H1 (cell line): ENCODE measurements at regions not wholly inside any gene's neighbourhood (a gene's known extent, or its start where the extent isn't known, plus 50 kb on each side); places are given as distances from the start of the nearest gene placed in this dataset.

Experiments
- CTCF ChIA-PET: fragments of 300-600 bp; sonication (Branson Sonifier 250); formaldehyde crosslinking; loops from one replicate; lab custom pipeline; 2021; ENCODE audit not compliant: partially characterized antibody; lab: Charles Lee
- POLR2A ChIA-PET: fragments of 300-600 bp; sonication (Branson Sonifier 250); formaldehyde crosslinking; loops from one replicate; lab custom pipeline; 2021; ENCODE audit warnings: inconsistent platforms; ENCODE audit not compliant: partially characterized antibody; lab: Charles Lee
- DNase-seq, 2 experiments: peaks; one replicate each; pipeline versions ENCODE4 v3.0.0 to v3.0.0-alpha.2; 2010 to 2022; ENCODE audit warnings: low spot score in 2 of 2, low read depth in 1 of 2, mixed read lengths in 1 of 2
- FAIRE-seq: peaks from 2 replicates; lab custom pipeline; 2011; peaks lifted over from hg19 to GRCh38; lab: Jason Lieb, UNC
- H2AFZ ChIP-seq: 2 replicates; pipeline ENCODE4 v1.8.1; 2012; ENCODE audit warnings: low read length, inconsistent platforms
- H2AK5ac ChIP-seq: 2 replicates; pipeline ENCODE4 v1.6.1; 2013; ENCODE audit warnings: low read depth, low read length
- H2BK120ac ChIP-seq: replicated peaks from 2 replicates; pipeline ENCODE3; 2013; ENCODE audit warnings: low read depth, low read length, inconsistent platforms
- H2BK12ac ChIP-seq: 2 replicates; pipeline ENCODE4 v1.6.1; 2013; ENCODE audit warnings: low read depth, low read length
- H2BK15ac ChIP-seq: 2 replicates; pipeline ENCODE4 v1.6.1; 2013; ENCODE audit warnings: low read length
- H2BK20ac ChIP-seq: 2 replicates; pipeline ENCODE4 v1.6.1; 2013; ENCODE audit warnings: low read length
- H2BK5ac ChIP-seq: 2 replicates; pipeline ENCODE4 v1.6.1; 2013; ENCODE audit warnings: low read depth, low read length
- H3K14ac ChIP-seq: 2 replicates; pipeline ENCODE4 v1.6.1; 2013; ENCODE audit warnings: inconsistent platforms; ENCODE audit not compliant: insufficient read length
- H3K18ac ChIP-seq: 2 replicates; pipeline ENCODE4 v1.6.1; 2013; ENCODE audit warnings: low read length; ENCODE audit errors: extremely low read depth
- H3K23ac ChIP-seq: 2 replicates; pipeline ENCODE4 v1.6.1; 2013; ENCODE audit warnings: inconsistent platforms; ENCODE audit not compliant: insufficient read length
- H3K23me2 ChIP-seq: 2 replicates; pipeline ENCODE4 v1.6.1; 2013; ENCODE audit warnings: low read depth, low read length
- H3K27ac ChIP-seq: 2 replicates; pipeline ENCODE4 v1.6.1; 2011; ENCODE audit warnings: low read depth, low read length, inconsistent platforms
- H3K27me3 ChIP-seq, 4 experiments: replicated peaks in 1 of 4; 1 replicate in 1 of 4; 2 replicates in 3 of 4; pipeline versions ENCODE4 v1.6.1 to v1.8.1; 2011 to 2013; ENCODE audit warnings: low read length in 3 of 4, mild to moderate bottlenecking in 3 of 4, inconsistent platforms in 2 of 4, mixed read lengths in 2 of 4, moderate library complexity in 1 of 4; ENCODE audit not compliant: control insufficient read depth in 3 of 4, insufficient read depth in 3 of 4; ENCODE audit errors: extremely low read depth in 1 of 4
- H3K36me3 ChIP-seq, 4 experiments: 2 replicates each; pipeline versions ENCODE4 v1.6.1 to v1.8.1; 2011 to 2013; ENCODE audit warnings: mild to moderate bottlenecking in 4 of 4, low read length in 3 of 4, moderate library complexity in 2 of 4, control low read depth in 1 of 4, inconsistent platforms in 1 of 4; ENCODE audit not compliant: insufficient read depth in 4 of 4, control insufficient read depth in 2 of 4
- H3K4ac ChIP-seq: replicated peaks from 2 replicates; pipeline ENCODE3; 2013; ENCODE audit warnings: low read length, low read depth, mixed read lengths, inconsistent platforms; ENCODE audit not compliant: insufficient read length
- H3K4me1 ChIP-seq, 4 experiments: replicated peaks in 1 of 4; 1 replicate in 1 of 4; 2 replicates in 3 of 4; pipeline versions ENCODE4 v1.6.1 to v1.8.1; 2011 to 2013; ENCODE audit warnings: low read length in 3 of 4, inconsistent platforms in 2 of 4, mixed read lengths in 1 of 4; ENCODE audit not compliant: insufficient read depth in 4 of 4, control insufficient read depth in 3 of 4
- H3K4me2 ChIP-seq, 2 experiments: 2 replicates each; pipeline versions ENCODE4 v1.6.1 to v1.8.1; 2011 to 2013; ENCODE audit warnings: low read depth in 2 of 2, low read length in 2 of 2, control low read depth in 1 of 2, inconsistent platforms in 1 of 2, mild to moderate bottlenecking in 1 of 2; ENCODE audit not compliant: insufficient read depth in 1 of 2
- H3K4me3 ChIP-seq, 4 experiments: fragments of 200-600, 300-600 bp in 1 of 4; sonication (generic), shearing (Covaris generic), sonication (Bioruptor Twin) in 1 of 4; 2 replicates each; pipeline versions ENCODE4 v1.5.1 to v1.8.1; 2011 to 2016; ENCODE audit warnings: low read length in 4 of 4, low read depth in 3 of 4, control low read depth in 2 of 4, inconsistent platforms in 2 of 4, mild to moderate bottlenecking in 2 of 4, mixed read lengths in 1 of 4, moderate library complexity in 1 of 4; ENCODE audit not compliant: insufficient read depth in 2 of 4; ENCODE audit errors: extremely low read depth in 1 of 4
- H3K56ac ChIP-seq: replicated peaks from 2 replicates; pipeline ENCODE3; 2013; ENCODE audit warnings: low read depth, mild to moderate bottlenecking, mixed read lengths, low read length, inconsistent platforms; ENCODE audit not compliant: insufficient read length
- H3K79me1 ChIP-seq: 2 replicates; pipeline ENCODE4 v1.6.1; 2013; ENCODE audit warnings: low read depth, low read length, control low read depth
- H3K79me2 ChIP-seq, 2 experiments: 2 replicates each; pipeline versions ENCODE4 v1.6.1 to v1.8.1; 2012 to 2013; ENCODE audit warnings: low read length in 2 of 2, mild to moderate bottlenecking in 2 of 2, inconsistent platforms in 1 of 2; ENCODE audit not compliant: insufficient read depth in 2 of 2, control insufficient read depth in 1 of 2
- H3K9ac ChIP-seq, 4 experiments: replicated peaks in 1 of 4; 1 replicate in 1 of 4; 2 replicates in 3 of 4; pipeline versions ENCODE4 v1.6.1 to v1.8.1; 2011 to 2013; ENCODE audit warnings: low read depth in 3 of 4, low read length in 3 of 4, control low read depth in 2 of 4, mild to moderate bottlenecking in 2 of 4, moderate library complexity in 2 of 4, inconsistent platforms in 1 of 4; ENCODE audit errors: extremely low read depth in 1 of 4
- H3K9me3 ChIP-seq, 2 experiments: 2 replicates each; pipeline versions ENCODE4 v1.6.1 to v1.8.1; 2012 to 2013; ENCODE audit warnings: mild to moderate bottlenecking in 2 of 2, moderate library complexity in 2 of 2, control low read depth in 1 of 2, inconsistent platforms in 1 of 2, low read depth in 1 of 2, low read length in 1 of 2, mixed read lengths in 1 of 2; ENCODE audit not compliant: insufficient read depth in 2 of 2
- H4K20me1 ChIP-seq, 2 experiments: replicated peaks in 1 of 2; 2 replicates each; pipeline versions ENCODE3 to v1.8.1; 2011 to 2013; ENCODE audit warnings: inconsistent platforms in 2 of 2, low read length in 2 of 2, mild to moderate bottlenecking in 1 of 2; ENCODE audit not compliant: insufficient read depth in 2 of 2, control insufficient read depth in 1 of 2
- H4K5ac ChIP-seq: 2 replicates; pipeline ENCODE4 v1.6.1; 2013; ENCODE audit warnings: low read length, low read depth, mixed read lengths, inconsistent platforms; ENCODE audit not compliant: insufficient read length
- H4K8ac ChIP-seq: 2 replicates; pipeline ENCODE4 v1.8.0; 2013; ENCODE audit warnings: mild to moderate bottlenecking, moderate library complexity, low read length, inconsistent platforms; ENCODE audit not compliant: insufficient read depth; ENCODE audit errors: extremely low read depth
- H4K91ac ChIP-seq: replicated peaks from 2 replicates; pipeline ENCODE3; 2013; ENCODE audit warnings: low read length, mixed read lengths, inconsistent platforms; ENCODE audit not compliant: insufficient read length
- TAF1 ChIP-seq: IDR thresholded peaks from 2 replicates; pipeline ENCODE4 v1.6.1; 2011; ENCODE audit warnings: mild to moderate bottlenecking, low read depth, low read length
- TF ChIP-seq, protein P1 (sequence below): fragments of 300-600 bp; sonication (generic); IDR thresholded peaks from 2 replicates; pipeline ENCODE4 v1.7.1; 2012; ENCODE audit warnings: low read length, moderate library complexity, mild to moderate bottlenecking, inconsistent platforms; ENCODE audit not compliant: insufficient replicate concordance

DNA sequence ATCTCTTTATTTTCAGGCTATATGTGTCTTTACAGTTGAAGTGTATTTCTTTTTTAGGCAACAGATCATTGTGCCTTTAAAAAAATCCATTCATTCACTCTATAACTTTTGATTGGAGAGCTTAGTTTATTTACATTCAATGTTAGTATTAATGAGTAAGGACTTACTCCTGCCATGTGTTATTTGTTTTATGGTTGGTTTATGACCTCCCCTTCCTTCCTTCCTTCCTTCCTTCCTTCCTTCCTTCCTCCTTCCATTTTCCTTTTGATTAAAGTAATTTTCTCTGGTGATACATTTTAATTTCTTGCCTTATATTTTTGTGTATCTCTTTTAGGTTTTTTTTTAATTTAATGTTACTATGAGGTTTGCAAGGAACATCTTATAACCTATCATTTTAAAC lies 1005.3 kb upstream of the EPHA7 start:
- Histone ChIP-seq H2AK5ac (no peak overlapping the region), H4K91ac (no peak overlapping the region), H3K4me1 (no peaks in the 10 kb centered on the region), H3K79me2 (no peaks in the 10 kb centered on the region), H2AFZ (no peak overlapping the region), H3K4ac (no peak overlapping the region), H3K4me3 (no peak overlapping the region), H3K79me1 (no peaks in the 10 kb centered on the region), H2BK12ac (no peak overlapping the region), H2BK5ac (no peak overlapping the region), H3K56ac (no peak overlapping the region), H4K8ac (no peak overlapping the region), H3K9me3 (no peaks in the 10 kb centered on the region), H3K14ac (no peak overlapping the region), H4K5ac (no peak overlapping the region), H3K4me2 (no peak overlapping the region), H3K18ac (no peak overlapping the region), H3K9ac (no peak overlapping the region), H3K27ac (no peak overlapping the region), H4K20me1 (no peaks in the 10 kb centered on the region), H2BK20ac (no peak overlapping the region), H2BK15ac (no peak overlapping the region), H2BK120ac (no peak overlapping the region), H3K27me3 (no peaks in the 10 kb centered on the region), H3K36me3 (no peaks in the 10 kb centered on the region), H3K23ac (no peak overlapping the region), H3K23me2 (no peaks in the 10 kb centered on the region)
- DNase-seq = no peak
- no peak for FAIRE-seq
- POLR2A ChIA-PET = no interaction called here
- CTCF ChIA-PET = no interaction called here
- TF ChIP-seq, protein P1, sequence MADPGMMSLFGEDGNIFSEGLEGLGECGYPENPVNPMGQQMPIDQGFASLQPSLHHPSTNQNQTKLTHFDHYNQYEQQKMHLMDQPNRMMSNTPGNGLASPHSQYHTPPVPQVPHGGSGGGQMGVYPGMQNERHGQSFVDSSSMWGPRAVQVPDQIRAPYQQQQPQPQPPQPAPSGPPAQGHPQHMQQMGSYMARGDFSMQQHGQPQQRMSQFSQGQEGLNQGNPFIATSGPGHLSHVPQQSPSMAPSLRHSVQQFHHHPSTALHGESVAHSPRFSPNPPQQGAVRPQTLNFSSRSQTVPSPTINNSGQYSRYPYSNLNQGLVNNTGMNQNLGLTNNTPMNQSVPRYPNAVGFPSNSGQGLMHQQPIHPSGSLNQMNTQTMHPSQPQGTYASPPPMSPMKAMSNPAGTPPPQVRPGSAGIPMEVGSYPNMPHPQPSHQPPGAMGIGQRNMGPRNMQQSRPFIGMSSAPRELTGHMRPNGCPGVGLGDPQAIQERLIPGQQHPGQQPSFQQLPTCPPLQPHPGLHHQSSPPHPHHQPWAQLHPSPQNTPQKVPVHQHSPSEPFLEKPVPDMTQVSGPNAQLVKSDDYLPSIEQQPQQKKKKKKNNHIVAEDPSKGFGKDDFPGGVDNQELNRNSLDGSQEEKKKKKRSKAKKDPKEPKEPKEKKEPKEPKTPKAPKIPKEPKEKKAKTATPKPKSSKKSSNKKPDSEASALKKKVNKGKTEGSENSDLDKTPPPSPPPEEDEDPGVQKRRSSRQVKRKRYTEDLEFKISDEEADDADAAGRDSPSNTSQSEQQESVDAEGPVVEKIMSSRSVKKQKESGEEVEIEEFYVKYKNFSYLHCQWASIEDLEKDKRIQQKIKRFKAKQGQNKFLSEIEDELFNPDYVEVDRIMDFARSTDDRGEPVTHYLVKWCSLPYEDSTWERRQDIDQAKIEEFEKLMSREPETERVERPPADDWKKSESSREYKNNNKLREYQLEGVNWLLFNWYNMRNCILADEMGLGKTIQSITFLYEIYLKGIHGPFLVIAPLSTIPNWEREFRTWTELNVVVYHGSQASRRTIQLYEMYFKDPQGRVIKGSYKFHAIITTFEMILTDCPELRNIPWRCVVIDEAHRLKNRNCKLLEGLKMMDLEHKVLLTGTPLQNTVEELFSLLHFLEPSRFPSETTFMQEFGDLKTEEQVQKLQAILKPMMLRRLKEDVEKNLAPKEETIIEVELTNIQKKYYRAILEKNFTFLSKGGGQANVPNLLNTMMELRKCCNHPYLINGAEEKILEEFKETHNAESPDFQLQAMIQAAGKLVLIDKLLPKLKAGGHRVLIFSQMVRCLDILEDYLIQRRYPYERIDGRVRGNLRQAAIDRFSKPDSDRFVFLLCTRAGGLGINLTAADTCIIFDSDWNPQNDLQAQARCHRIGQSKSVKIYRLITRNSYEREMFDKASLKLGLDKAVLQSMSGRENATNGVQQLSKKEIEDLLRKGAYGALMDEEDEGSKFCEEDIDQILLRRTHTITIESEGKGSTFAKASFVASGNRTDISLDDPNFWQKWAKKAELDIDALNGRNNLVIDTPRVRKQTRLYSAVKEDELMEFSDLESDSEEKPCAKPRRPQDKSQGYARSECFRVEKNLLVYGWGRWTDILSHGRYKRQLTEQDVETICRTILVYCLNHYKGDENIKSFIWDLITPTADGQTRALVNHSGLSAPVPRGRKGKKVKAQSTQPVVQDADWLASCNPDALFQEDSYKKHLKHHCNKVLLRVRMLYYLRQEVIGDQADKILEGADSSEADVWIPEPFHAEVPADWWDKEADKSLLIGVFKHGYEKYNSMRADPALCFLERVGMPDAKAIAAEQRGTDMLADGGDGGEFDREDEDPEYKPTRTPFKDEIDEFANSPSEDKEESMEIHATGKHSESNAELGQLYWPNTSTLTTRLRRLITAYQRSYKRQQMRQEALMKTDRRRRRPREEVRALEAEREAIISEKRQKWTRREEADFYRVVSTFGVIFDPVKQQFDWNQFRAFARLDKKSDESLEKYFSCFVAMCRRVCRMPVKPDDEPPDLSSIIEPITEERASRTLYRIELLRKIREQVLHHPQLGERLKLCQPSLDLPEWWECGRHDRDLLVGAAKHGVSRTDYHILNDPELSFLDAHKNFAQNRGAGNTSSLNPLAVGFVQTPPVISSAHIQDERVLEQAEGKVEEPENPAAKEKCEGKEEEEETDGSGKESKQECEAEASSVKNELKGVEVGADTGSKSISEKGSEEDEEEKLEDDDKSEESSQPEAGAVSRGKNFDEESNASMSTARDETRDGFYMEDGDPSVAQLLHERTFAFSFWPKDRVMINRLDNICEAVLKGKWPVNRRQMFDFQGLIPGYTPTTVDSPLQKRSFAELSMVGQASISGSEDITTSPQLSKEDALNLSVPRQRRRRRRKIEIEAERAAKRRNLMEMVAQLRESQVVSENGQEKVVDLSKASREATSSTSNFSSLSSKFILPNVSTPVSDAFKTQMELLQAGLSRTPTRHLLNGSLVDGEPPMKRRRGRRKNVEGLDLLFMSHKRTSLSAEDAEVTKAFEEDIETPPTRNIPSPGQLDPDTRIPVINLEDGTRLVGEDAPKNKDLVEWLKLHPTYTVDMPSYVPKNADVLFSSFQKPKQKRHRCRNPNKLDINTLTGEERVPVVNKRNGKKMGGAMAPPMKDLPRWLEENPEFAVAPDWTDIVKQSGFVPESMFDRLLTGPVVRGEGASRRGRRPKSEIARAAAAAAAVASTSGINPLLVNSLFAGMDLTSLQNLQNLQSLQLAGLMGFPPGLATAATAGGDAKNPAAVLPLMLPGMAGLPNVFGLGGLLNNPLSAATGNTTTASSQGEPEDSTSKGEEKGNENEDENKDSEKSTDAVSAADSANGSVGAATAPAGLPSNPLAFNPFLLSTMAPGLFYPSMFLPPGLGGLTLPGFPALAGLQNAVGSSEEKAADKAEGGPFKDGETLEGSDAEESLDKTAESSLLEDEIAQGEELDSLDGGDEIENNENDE = no peak
- no peak for TF ChIP-seq TAF1
